GM21576 (cell line): ENCODE measurements at regions not wholly inside any gene's neighbourhood (a gene's known extent, or its start where the extent isn't known, plus 50 kb on each side); places are given as distances from the start of the nearest gene placed in this dataset.
"Not testable (repeated sequence)": the region's sequence is repeated elsewhere in the genome, so short reads cannot be mapped to it uniquely, and the experiment has no call there.

ENCODE experiments used
- ATAC-seq: cut with Tn5 transposase; IDR thresholded peaks from one replicate; pipeline ENCODE4 v1.9.1; 2021; ENCODE audit warnings: mild to moderate bottlenecking, moderate library complexity; ENCODE audit not compliant: unreplicated experiment

DNA sequence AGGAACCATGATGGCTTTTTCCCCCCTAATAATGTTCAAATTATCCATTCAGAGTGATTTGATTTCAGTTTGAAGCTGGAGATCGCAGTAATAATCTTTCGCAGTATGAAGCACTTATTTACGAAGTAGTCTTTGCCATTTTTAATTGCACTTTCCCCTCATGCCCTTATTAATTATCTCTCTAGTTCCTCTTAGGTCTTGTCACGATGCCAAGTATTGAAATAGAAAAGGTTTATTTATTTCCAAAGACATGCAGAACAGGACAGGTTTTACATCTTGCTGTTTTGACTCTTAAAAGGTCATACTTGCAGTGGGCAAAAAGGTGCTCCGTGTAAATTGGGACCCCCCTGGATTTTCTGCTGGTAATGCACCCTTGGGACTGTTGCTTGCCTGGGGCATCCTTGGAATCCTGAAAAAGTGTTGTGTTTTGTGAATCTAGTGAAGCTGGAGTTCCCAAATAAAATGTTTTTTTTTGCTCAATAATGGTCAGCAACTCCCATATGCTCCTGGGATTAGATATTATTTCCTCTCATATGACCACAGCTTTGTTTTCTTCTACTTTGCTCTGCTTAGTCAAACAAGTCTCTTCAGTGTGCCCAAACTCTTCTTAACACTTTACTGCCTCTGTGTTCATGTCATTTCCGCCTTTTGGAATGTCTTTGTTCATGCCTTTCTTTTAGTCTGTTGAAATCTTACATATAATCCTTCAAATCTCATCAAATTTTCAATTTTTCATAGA lies 278.3 kb downstream of the TMEM38B start:
- no peak for ATAC-seq

DNA sequence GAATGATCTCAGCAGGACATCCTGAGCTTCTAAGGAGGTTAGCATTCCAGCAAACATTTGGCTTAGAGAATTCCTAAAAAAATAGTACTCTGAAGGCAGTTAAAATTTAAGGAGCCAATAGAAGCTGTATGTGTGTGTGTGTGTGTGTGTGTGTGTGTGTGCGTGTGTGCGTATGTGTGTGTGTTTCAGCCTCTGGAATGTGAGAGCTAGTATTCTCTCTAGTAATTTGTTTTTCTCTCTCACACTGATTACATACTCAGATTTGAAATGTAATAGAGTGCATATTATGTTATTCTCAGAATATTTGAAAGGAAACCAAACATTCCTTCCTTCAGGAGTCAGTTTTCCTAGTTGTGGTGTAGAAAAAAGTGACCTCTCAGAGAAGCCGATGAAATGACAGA lies 279.6 kb downstream of the TMEM38B start:
- no peak for ATAC-seq

DNA sequence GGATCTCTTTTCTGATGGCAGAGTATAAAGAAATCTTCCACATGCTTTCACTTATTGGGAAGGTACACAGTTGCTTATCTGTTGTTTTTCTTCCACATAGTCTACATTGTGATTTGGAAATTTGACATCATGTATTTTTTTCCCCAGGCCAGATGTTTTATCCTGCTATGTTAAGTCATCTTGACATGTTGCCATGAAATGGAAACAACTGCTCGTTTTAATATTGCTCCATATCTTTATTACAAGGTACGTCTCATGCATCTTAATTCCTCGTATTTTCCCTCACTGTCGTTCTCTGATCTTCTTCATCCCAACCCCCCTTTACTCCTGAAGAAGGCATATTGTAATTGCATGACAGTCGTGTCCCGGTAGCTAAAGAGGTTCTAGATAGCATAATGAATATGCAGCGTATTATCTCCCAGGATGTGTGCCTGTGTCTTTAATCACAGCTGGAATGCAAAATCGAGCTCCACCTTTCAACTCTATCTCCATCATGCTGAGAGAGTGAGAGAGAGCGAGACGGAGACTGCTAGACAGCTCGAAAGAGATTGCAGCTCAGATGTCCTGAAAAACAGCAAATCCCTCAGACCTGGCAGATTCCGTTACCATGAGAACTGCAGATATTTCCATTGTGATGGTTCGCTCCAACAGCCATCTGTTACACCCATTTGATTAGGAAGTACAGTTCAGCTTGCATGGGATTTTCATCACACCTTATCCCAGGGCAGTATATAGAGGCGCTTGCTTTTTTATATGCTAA lies 281.7 kb downstream of the TMEM38B start:
- no peak for ATAC-seq

DNA sequence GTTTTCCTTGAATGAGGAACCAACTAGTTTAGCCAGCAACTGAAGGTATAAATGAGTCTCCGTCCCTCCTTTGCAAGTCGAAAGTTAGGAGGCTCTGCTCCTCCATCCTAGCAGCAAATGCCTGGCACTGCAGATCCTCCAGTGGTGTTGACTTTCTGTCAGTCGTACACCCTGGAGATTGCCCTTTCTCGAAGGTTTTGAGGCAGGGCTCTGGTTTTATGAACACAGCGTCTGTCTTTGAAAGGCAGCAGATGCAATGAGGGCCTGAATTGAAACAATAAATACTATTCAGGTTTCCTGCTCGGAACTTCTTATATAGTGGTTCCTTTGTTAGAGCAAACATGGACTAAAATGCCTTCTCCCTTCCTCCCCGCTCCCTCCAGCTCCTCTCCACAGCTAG lies 284.0 kb downstream of the TMEM38B start:
- ATAC-seq: no peak

DNA sequence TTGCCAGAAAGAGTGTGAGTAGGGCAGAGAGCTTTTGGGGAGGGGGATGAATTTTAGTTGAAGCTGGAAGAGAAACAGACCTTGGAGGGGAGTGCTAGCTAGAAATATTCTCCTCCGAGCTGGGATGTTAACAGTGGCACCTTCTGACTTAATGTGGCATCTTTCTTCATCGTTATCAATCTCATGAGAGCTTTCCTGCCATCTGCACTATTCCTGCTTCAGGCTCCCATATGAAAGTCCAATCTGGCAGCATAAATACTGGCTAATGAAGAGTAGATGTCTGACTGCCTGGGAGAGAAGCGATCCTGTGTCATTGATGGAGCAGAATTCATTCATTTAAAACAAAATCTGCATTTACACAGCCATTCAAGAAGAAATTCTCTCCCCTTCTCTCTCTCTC lies 284.5 kb downstream of the TMEM38B start:
- ATAC-seq: no peak

DNA sequence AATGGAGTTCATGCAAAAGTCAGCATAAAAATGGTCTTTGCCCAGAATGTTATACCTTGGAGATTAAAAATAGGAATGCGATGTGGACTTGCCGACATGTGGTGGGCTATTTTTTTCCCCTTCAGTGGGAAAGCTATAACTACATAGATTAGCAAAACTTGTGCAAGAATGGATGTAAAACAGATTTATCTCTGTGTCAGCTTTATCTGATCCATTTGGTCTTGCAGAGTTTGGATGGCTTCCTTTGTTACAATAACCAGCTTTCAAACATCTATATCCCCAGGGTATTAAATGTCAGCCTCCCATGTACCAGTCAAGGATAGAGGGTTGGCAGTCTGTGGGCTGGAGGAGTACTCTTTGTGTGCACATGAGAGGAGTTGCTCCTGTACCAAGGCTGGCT lies 284.9 kb downstream of the TMEM38B start:
- no peak for ATAC-seq

DNA sequence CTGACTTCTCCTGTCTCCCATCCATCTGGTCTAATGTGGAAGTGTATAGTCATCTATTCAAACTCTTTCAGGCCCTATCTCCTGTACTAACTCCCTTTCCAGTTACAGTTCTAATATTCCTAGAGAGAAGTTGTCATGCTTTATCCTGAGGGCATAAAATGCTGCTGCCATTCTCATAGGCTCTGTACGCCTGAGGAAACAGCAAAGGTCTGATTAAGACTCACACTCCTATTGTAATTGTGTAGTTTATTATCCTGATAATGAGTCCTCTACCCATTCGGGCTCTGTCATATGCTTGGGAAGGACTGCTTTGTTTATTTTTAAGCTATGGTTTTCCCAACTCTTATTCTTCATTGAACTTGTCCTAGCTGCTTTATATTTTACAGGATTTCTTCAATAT lies 290.4 kb downstream of the TMEM38B start:
- no peak for ATAC-seq

DNA sequence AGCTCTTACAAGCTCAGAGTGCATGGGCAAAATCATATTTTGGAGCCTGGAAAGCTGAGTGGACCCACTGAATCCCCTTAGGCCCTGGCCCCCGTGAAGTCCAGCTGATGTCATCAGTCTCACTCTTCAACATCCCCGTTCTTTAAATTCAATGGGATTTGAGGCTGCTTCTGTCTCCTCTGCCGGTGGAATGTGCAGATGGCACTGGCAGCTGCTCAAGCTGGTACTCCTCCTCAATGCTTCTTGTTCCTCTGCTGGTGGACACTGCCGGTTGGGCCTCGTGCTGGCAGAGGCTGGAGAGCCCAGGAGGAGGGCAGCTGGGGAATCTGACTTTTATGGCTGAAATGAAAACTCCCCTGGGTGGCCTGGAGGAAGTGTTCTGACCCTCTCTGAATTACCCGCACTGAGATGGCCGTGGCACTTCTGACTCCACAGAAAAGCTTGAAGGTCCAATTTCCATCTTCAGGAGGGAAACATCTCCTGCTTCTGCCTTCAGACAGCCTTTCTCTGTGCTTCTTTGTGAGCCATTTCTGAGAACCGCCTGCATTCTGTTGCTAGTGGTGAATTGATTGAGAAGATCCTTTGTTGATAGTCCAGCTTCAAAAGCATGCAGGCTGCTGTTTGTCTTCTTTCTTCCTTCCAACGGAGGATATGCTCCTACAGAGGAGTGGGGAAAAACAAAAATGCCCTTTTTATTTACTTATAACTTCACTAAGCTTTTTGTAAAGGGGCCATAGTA lies 298.9 kb downstream of the TMEM38B start:
- no peak for ATAC-seq

DNA sequence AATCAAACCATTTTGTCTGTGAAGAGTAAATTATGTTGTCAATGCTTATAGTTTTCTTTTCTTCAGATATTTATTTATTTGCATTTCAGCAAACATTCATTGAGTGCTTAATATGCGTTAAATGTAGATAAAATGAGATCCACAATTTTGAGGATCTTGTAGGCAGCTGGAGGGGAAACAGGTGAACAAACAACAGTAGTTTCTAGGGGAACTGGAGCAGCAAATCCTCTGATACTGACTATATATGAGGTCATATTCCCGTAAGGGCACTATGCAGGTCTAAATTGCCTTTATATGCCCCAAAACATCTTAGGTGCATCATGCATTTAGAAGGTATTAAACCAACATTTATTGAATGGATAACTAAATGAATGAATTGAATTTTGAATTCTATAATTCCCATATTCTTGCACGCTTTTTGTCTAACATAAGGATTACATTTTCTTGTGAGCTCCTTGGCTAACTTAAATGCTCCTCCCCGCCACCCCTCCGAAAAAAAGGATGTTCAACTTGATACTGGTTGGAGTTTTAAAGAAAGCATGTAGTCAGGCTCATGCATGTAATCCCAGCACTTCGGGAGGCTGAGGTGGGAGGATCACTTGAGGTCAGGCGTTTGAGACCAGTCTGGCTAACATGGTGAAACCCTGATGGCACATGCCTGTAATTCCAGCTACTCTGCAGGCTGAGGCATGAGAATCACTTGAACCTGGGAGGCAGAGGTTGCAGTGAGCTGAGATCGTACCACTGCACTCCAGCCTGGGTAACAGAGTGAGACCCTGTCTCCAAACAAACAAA lies 299.8 kb downstream of the TMEM38B start:
- ATAC-seq: no peak

DNA sequence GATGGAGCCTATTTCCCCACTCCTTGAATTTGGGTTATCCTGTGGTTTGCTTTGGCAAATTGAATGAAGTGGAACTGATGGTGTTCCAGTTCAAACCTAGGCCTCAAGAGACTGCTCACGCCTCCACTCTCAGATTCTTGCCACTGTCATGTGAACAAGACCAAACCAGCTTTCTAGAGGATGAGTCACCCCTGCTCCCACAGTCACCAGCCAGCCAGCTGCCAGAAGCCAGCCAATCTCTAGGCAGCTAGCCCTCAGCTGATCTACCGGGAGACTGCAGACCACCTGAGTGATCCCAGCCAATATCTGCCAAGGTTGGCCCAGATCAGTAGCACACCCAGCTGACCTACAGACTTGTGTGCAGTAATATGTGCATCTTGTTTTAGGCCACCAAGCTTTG lies 300.6 kb downstream of the TMEM38B start:
- no peak for ATAC-seq

DNA sequence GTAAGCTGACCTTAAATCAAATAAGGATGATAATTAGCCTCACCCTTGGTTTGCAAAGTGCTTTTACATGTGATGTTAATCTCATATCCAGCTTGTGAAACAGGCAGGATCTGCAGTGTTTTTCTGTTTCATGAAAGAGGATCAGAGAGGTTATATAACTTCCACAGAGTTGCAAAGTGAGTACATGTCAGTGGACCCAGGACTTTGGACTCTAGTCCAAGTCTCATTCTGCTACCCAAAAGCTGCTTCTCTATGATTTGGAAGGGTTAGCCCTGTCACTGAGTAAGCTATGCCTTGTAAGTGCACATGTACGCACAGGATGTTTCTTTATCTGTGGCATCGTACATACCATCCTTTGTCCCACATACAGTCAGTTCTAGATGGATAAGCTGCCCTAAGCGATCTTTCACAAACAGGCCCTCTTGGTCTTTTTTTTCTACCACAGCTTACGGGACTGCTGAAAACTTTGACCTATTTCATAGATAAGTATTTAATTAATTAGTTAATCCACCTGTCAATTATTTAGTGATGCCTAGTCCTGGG lies 322.9 kb downstream of the TMEM38B start:
- ATAC-seq: no peak

DNA sequence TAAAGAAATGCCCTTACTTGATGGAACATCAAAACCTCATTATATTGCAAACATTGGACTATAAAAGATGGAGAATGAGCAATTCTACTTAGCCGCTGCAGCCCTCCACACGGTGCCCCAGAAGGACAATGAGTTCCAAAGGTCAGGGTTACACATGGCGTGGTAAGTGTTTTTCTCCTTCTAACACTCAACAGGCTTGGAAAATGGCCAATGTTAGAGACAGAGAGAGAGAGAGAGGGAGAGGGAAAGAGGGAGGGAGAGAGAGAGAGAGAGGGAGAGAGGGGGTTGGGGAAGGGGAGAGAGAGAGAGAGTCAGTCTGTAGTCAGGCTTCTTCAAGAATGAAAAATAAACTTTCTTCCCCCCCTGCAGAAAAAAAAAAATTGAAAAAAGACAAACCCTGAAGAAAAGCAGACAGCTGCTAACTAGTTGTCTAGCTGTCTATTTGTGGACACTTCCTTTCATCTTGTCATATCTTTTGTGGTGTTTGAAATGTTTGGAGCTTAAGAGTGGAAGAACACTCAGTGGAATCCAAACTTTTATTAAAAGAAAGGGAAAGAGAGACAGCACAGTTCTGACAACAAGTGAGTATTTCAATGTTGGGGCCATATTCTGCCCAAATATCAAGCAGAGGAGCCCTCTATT lies 324.8 kb downstream of the TMEM38B start:
- no peak for ATAC-seq

DNA sequence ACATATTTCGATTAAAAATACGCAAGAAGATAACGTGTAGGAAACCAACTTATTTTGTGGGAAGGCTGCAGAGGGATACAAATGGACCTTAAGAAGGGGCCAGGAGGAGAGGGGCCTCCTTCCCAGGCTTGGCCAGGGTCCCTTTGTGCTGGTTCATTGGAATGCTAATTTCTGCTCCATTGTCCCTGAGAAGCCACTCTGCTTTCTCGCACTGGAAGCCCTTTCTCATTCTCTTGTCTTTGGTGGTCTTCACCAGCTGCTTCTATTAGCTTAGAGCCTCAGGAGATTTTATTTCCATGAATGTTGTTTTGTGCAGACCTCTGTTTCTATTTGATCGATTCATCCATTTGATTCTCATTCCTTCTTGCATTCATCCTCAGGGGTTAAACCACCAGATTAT lies 325.4 kb downstream of the TMEM38B start:
- ATAC-seq: no peak

DNA sequence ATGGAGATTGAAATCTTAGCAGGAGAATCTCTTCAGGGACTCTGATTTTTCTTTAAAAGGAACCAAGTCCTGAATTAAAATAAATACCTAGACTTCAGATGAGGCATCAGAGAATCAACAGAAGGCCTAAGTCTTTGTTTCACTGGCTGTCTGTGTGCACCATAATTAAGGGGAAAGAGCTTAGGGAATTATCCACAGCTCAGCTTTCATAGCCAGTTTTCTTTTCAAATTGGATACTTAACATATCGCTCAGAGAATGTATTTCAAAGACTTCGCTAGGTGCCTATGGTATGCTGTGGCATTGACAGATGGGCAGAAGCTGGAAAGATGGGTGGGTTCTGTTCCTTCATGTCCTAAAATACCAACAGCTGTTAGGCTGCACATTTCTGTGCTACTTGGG lies 325.8 kb downstream of the TMEM38B start:
- ATAC-seq: no peak

DNA sequence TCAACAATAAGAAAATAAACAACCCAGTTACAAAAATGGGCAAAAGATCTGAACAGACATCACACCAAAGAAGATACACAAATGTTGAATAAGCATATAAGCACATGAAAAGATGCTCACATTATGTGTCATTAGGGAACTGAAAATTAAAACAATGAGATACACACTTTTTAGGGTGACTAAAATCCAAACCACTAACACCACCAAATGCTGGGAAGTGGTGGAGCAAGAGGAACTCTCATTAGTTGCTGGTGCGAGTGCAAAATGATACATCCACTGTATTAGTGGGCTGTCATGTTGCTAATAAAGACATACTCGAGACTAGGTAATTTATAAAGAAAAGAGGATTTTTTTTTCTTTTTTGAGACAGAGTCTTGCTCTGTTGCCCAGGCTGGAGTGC lies 329.1 kb downstream of the TMEM38B start:
- no peak for ATAC-seq

DNA sequence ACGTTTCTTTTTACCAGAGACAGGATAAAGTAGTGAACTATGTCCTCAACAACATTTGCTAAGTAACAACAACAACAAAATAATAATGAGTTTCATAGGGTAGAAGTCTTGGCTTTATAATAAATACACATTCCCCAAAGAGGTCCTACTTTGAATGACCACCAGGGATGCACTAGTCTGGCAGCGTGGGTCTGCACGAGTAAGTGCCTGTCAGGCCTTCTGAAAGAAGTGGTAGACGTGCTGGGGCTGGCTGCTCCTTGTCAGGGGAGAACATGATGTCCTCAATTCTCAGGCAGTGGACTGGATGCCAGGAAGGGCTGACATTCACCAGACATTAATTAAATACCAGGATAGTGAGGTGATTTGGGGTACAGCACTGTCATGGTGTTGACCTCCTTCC lies 331.1 kb downstream of the TMEM38B start:
- ATAC-seq: no peak

DNA sequence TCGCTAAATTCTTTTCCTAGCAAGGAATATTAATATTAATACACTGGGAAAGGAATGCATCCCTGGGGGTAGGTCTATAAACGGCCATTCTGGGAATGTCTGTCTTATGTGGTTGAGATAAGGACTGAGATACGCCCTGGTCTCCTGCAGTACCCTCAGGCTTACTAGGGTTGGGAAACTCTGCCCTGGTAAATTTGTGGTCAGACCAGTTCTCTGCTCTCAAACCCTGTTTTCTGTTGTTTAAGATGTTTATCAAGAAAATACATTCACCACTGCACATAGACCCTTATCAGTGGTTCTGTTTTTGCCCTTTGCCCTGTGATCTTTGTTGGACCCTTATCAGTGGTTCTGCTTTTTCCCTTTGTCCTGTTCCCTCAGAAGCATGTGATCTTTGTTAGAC lies 335.8 kb downstream of the TMEM38B start:
- not testable (repeated sequence) for ATAC-seq

DNA sequence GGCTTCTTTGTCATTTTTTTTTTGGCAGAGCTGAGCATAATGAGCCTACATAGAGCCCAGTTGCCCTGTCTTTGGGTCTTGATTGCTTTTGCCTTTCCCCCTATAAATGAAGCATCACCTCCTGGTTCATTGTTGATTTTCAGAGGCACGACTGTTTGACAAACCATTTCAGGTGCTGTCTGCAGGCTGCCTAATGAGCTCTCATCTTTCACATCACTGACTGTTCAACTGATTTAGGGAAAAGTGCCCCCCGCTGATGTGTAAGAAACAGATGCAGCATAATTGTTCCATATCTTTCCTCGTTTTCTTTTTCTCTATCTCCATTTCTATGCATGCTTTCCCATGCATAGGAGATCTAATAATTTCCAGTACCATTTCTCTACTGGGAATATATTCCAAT lies 338.6 kb downstream of the TMEM38B start:
- ATAC-seq: no peak

DNA sequence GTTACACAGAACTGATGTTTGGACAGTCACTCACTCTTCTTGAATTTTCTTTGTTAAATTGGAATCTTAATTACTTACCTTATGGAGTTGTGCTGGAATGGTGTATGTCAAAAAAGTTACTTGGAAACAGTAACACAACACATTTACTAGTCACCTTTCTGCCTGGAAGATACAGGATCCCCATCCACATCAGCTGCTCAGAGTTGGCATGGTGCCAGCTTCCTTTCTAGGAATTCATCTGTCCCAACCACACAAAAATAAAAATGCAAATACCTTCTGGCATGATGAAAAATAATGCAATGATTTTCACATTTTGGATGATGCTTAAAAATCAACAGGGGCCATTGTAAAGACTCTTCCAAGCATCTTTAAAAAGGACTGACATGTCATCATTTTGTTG lies 341.5 kb downstream of the TMEM38B start:
- ATAC-seq: no peak

DNA sequence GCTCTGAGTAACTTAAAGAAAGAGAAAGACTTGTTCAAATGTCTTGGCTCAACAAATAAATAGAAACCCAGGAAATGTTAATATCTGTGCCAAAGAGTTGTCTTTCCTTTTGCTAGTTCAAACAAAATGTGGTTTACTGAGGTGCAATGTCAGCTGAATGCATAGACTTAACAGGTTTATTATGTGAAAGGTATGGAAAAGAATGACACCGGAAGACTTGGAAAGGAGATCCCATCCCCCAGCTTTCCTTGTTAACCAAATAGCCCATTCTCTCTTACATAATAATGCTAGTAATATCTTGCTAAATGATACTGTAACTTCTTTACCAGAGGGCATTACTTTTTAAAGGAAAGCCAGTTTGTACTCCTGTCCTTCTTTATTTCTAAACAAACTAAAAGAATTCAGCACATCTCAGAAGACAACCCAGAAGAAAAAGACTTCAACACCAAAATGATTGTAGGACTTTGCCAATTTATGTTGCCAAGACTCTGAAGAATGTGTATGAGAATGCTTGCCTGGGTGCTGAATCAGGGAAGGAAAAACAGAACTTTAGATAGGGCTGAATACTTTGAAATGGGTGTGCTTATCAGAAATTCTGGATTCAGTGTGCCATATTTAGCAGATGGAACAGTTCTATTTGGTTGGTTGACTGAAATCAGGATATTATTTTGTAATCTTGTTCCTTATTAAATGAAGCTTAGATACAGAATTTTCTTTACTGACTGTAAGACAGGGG lies 344.1 kb downstream of the TMEM38B start:
- ATAC-seq: no peak
